K562 (cell line): ENCODE measurements at regions not wholly inside any gene's neighbourhood (a gene's known extent, or its start where the extent isn't known, plus 50 kb on each side); places are given as distances from the start of the nearest gene placed in this dataset.
A peak's percentile ranks its signal among the peaks of the same experiment; 100 is the strongest.

Source experiments
- ATAC-seq: fragments of 200-7000 bp; cut with Tn5 transposase; 3 replicates; pipeline ENCODE4 v1.9.1; 2020; ENCODE audit warnings: moderate library complexity
- BruUV-seq: library from RNA; stranded (reverse); fragments of 400-500 nt; replicated peaks from 2 replicates; lab custom pipeline; 2021; lab: Mats Ljungman, UMichigan
- CTCF ChIA-PET: fragments of 300-600 bp; formaldehyde crosslinking; extraction: SDS; loops from one replicate; lab custom pipeline; 2021; ENCODE audit warnings: low intra/inter-chr PET ratio; lab: Yijun Ruan, JAX
- POLR2A ChIA-PET: fragments of 300-600, 350-650 bp; sonication (Branson Sonifier 250); formaldehyde crosslinking; extraction: SDS; loops from one replicate; lab custom pipeline; 2021; ENCODE audit warnings: antibody characterized with exemption, inconsistent platforms; lab: Yijun Ruan, JAX
- DNase-seq, 4 experiments: peaks; one replicate each; pipeline versions ENCODE4 v3.0.0 to v3.0.0-alpha.2; 2011 to 2018; ENCODE audit warnings: low spot score in 3 of 4, mixed read lengths in 3 of 4; ENCODE audit errors: extremely low read depth in 1 of 4
- FAIRE-seq: peaks from 2 replicates; lab custom pipeline; 2011; peaks lifted over from hg19 to GRCh38; lab: Jason Lieb, UNC
- H2AFZ ChIP-seq: 2 replicates; pipeline ENCODE4 v1.6.0; 2011; ENCODE audit warnings: low read depth, low read length, control low read depth, inconsistent platforms
- H3K27ac ChIP-seq: fragments of 200-600 bp; 3 replicates; pipeline ENCODE4 v1.8.0; 2011; ENCODE audit warnings: low read depth, mild to moderate bottlenecking, control low read depth, inconsistent platforms, low read length, moderate library complexity, mixed read lengths; ENCODE audit errors: extremely low read depth
- H3K27me3 ChIP-seq, 2 experiments: fragments of 300-600 bp in 1 of 2; 2 replicates in 1 of 2; 3 replicates in 1 of 2; pipeline versions ENCODE4 v1.6.0 to v1.8.0; 2011; ENCODE audit warnings: inconsistent platforms in 2 of 2, low read length in 2 of 2, mild to moderate bottlenecking in 1 of 2, mixed read lengths in 1 of 2, moderate library complexity in 1 of 2; ENCODE audit not compliant: control insufficient read depth in 2 of 2, insufficient read depth in 2 of 2
- H3K36me3 ChIP-seq: fragments of 300-600 bp; 3 replicates; pipeline ENCODE4 v1.8.0; 2011; ENCODE audit warnings: mild to moderate bottlenecking, low read length, inconsistent platforms; ENCODE audit not compliant: control insufficient read depth, insufficient read depth
- H3K4me1 ChIP-seq, 2 experiments: fragments of 200-600 bp in 1 of 2; replicated peaks in 1 of 2; 2 replicates in 1 of 2; 3 replicates in 1 of 2; pipeline versions ENCODE4 v1.5.1 to v1.8.0; 2011; ENCODE audit warnings: inconsistent platforms in 2 of 2, low read length in 2 of 2, mild to moderate bottlenecking in 1 of 2, mixed read lengths in 1 of 2, moderate library complexity in 1 of 2; ENCODE audit not compliant: control insufficient read depth in 2 of 2, insufficient read depth in 2 of 2
- H3K4me2 ChIP-seq: 2 replicates; pipeline ENCODE4 v1.6.1; 2011; ENCODE audit warnings: low read length, control low read depth, inconsistent platforms, mixed read lengths; ENCODE audit not compliant: insufficient read depth
- H3K4me3 ChIP-seq: fragments of 200-600 bp; sonication (generic), shearing (Covaris generic); 2 replicates; pipeline ENCODE4 v1.5.1; 2016; ENCODE audit warnings: control low read depth, inconsistent platforms
- H3K79me2 ChIP-seq: fragments of 200-600 bp; 3 replicates; pipeline ENCODE4 v1.8.0; 2011; ENCODE audit warnings: low read length, inconsistent platforms; ENCODE audit not compliant: control insufficient read depth, insufficient read depth
- H3K9ac ChIP-seq, 2 experiments: 2 replicates each; pipeline versions ENCODE4 v1.6.0 to v1.6.1; 2011; ENCODE audit warnings: low read depth in 2 of 2, low read length in 2 of 2, control low read depth in 1 of 2, inconsistent platforms in 1 of 2, mild to moderate bottlenecking in 1 of 2, mixed read lengths in 1 of 2; ENCODE audit not compliant: insufficient read depth in 1 of 2
- H3K9me1 ChIP-seq: one replicate; pipeline ENCODE4 v1.6.0; 2011; ENCODE audit warnings: inconsistent platforms, mild to moderate bottlenecking, low read length, moderate library complexity; ENCODE audit not compliant: control insufficient read depth, insufficient read depth
- H3K9me3 ChIP-seq: replicated peaks from 2 replicates; pipeline ENCODE4 v1.5.1; 2011; ENCODE audit warnings: low read depth, low read length, inconsistent platforms; ENCODE audit not compliant: control insufficient read depth, insufficient read depth
- H4K20me1 ChIP-seq: replicated peaks from 2 replicates; pipeline ENCODE4 v1.6.1; 2011; ENCODE audit warnings: low read length, inconsistent platforms, mixed read lengths; ENCODE audit not compliant: control insufficient read depth, insufficient read depth
- ARID2 ChIP-seq: fragments of 450-650 bp; IDR thresholded peaks from 2 replicates; pipeline ENCODE4 v1.6.1; 2017; ENCODE audit warnings: antibody characterized with exemption, mild to moderate bottlenecking
- CC2D1A ChIP-seq: fragments of 450-650 bp; IDR thresholded peaks from 2 replicates; pipeline ENCODE4 v1.6.1; 2017; ENCODE audit warnings: mild to moderate bottlenecking
- CTCF ChIP-seq, 3 experiments: IDR thresholded peaks in 2 of 3; conservative IDR thresholded peaks in 1 of 3; 2 replicates each; pipeline ENCODE4 v1.5.1; 2011 to 2012; ENCODE audit warnings: low read length in 3 of 3, mild to moderate bottlenecking in 3 of 3, control low read depth in 2 of 3, improper control_type of control experiment in 1 of 3, inconsistent platforms in 1 of 3, low read depth in 1 of 3, mixed read lengths in 1 of 3, moderate library complexity in 1 of 3; ENCODE audit not compliant: insufficient read depth in 2 of 3
- CUX1 ChIP-seq: fragments of 200-800 bp; sonication (Bioruptor generic); IDR thresholded peaks from 2 replicates; pipeline ENCODE4 v1.6.1; 2016; ENCODE audit warnings: missing genetic modification characterization, missing compliant biosample characterization
- HNRNPH1 ChIP-seq: fragments of 200-400 bp; formaldehyde crosslinking; optimal IDR thresholded peaks from 2 replicates; pipeline ENCODE3; 2017; ENCODE audit warnings: low read depth, mild to moderate bottlenecking, low read length, moderate library complexity
- KLF1 ChIP-seq: fragments of 450-650 bp; IDR thresholded peaks from 2 replicates; pipeline ENCODE4 v1.6.1; 2016; ENCODE audit warnings: missing genetic modification characterization, missing compliant biosample characterization
- NBN ChIP-seq: fragments of 450-650 bp; IDR thresholded peaks from 2 replicates; pipeline ENCODE4 v1.6.1; 2016; ENCODE audit warnings: low read depth, mild to moderate bottlenecking
- PTRF ChIP-seq: fragments of 450-650 bp; IDR thresholded peaks from 2 replicates; pipeline ENCODE4 v1.6.1; 2016; ENCODE audit warnings: mild to moderate bottlenecking, missing genetic modification characterization, missing compliant biosample characterization
- RAD21 ChIP-seq, 2 experiments: fragments of 250-450 bp in 1 of 2; fragments of 450-650 bp in 1 of 2; sonication (Bioruptor Pico) in 1 of 2; formaldehyde crosslinking in 1 of 2; IDR thresholded peaks in 1 of 2; conservative IDR thresholded peaks in 1 of 2; 2 replicates each; pipeline versions ENCODE4 v1.4.0 to v1.8.0; 2020 to 2022; ENCODE audit warnings: mild to moderate bottlenecking in 2 of 2, moderate library complexity in 1 of 2
- TRIM24 ChIP-seq, 2 experiments: fragments of 450-650 bp; IDR thresholded peaks; 2 replicates each; pipeline ENCODE4 v1.6.1; 2016
- ZBTB8A ChIP-seq: fragments of 450-650 bp; IDR thresholded peaks from 2 replicates; pipeline ENCODE4 v1.6.1; 2018; ENCODE audit warnings: mild to moderate bottlenecking, moderate library complexity; ENCODE audit not compliant: partially characterized antibody
- ZNF384 ChIP-seq: IDR thresholded peaks from 2 replicates; pipeline ENCODE4 v1.6.1; 2012; ENCODE audit warnings: low read depth, low read length, improper control_type of control experiment
- ZNF639 ChIP-seq, 2 experiments: fragments of 200-800 bp in 1 of 2; sonication (Bioruptor generic) in 1 of 2; sonication (generic) in 1 of 2; formaldehyde crosslinking in 1 of 2; IDR thresholded peaks in 1 of 2; conservative IDR thresholded peaks in 1 of 2; 2 replicates each; pipeline versions ENCODE4 v1.5.0 to v1.6.1; 2016 to 2020; ENCODE audit warnings: missing compliant biosample characterization in 1 of 2, missing genetic modification characterization in 1 of 2, missing genetic modification reagents in 1 of 2
- WGBS: fragments of 100-300 bp; shearing (Covaris generic); methylation state at CpG from one replicate; pipeline ENCODE4 v1.1.6; 2016; ENCODE audit warnings: low coverage, mixed read lengths; ENCODE audit not compliant: insufficient coverage; ENCODE audit errors: missing lambda C conversion rate; 5-methylcytosine and 5-hydroxymethylcytosine counted together
- in situ Hi-C: fragments of 300-500 bp; cut with MboI; formaldehyde crosslinking; loops from 4 replicates; pipeline ENCODE4 v1.15.0; 2018; ENCODE audit warnings: inconsistent platforms, mixed read lengths
- intact Hi-C: fragments of 100-400 bp; cut with micrococcal nuclease; formaldehyde crosslinking; loops from 2 replicates; pipeline ENCODE4 v1.14.2; 2022

- no peak overlapping the region for H3K9ac ChIP-seq
- BruUV-seq = no TSS peak
- no peaks in the 10 kb centered on the region for H3K9me1 ChIP-seq
- CTCF ChIA-PET = interaction anchor here (0.7 to 7.9 kb wide), 17 partner anchors 10 to 233 kb away, joined by 3 to 117 read pairs (median 5); no protein-coding TSS in a partner anchor
- no peaks in the 10 kb centered on the region for H3K79me2 ChIP-seq
- H3K36me3 ChIP-seq = no peaks in the 10 kb centered on the region
- intact Hi-C loops = loop anchor here (1.0 to 10.0 kb wide), 5 partner anchors 66 to 406 kb away; no protein-coding TSS in a partner anchor
- H3K9me3 ChIP-seq = peaks cover 2% of the 10 kb centered on the region; the same call in 1 of the 2 replicates
- DNase-seq = peak in 3 of 4 experiments; percentile 18 to 30 (median 23)
- no peak overlapping the region for H3K27ac ChIP-seq
- peaks cover 10 to 11% of the 10 kb centered on the region in 2 experiments; a peak in 4 of 5 replicates for H3K4me1 ChIP-seq
- H2AFZ ChIP-seq = 0 out of 2 replicates have a peak overlapping the region, but pooled peaks have one; percentile 21
- no peak overlapping the region for H3K4me2 ChIP-seq
- in situ Hi-C loops = loop anchor here (5.0 kb wide), 1 partner anchor 149 kb away; no protein-coding TSS in a partner anchor
- no peaks in the 10 kb centered on the region for H4K20me1 ChIP-seq
- FAIRE-seq = peak; percentile 71
- no peak for ATAC-seq
- POLR2A ChIA-PET = interaction anchor here (1.0 kb wide), 1 partner anchor 177 kb away, joined by 3 read pairs; no protein-coding TSS in a partner anchor
- H3K4me3 ChIP-seq = no peak overlapping the region
- no peaks in the 10 kb centered on the region; a peak in 1 of 5 replicates for H3K27me3 ChIP-seq
- WGBS = 0% methylated on average over 1 of the region's 1 CpG
- TF ChIP-seq TRIM24 (IDR thresholded peaks at IDR 0.05) (0 out of 4 replicates have a peak, but pooled peaks of 1 of the 2 experiments have one; percentile 11), PTRF (tag) (no peak), NBN (0 out of 2 replicates have a peak, but pooled peaks have one; percentile 36), HNRNPH1 (no peak), KLF1 (tag) (no peak), RAD21 (CRISPR knock-in tag; conservative IDR thresholded peaks at IDR 0.05 in 1 of 2, IDR thresholded peaks at IDR 0.05 in 1 of 2) (peak; percentile 88), CC2D1A (0 out of 2 replicates have a peak, but pooled peaks have one; percentile 51), CUX1 (no peak), ZNF639 (CRISPR knock-in tag; conservative IDR thresholded peaks at IDR 0.05 in 1 of 2, IDR thresholded peaks at IDR 0.05 in 1 of 2) (no peak), CTCF (IDR thresholded peaks at IDR 0.05 in 2 of 3, conservative IDR thresholded peaks at IDR 0.05 in 1 of 3; ENCODE audit: insufficient read depth in 2 of 3, low read depth in 1 of 3, low read length in 3 of 3) (peak; percentile 28 to 78 (median 51); a peak in 3 of 6 replicates), ZNF384 (peak; percentile 76), ARID2 (peak; percentile 87), ZBTB8A (no peak)
Measured at GRCh38 chr2:105521176-105521575, 122.3 kb upstream of the FHL2 start.
